22Rv1 (cell line): ENCODE measurements at regions not wholly inside any gene's neighbourhood (a gene's known extent, or its start where the extent isn't known, plus 50 kb on each side); places are given as distances from the start of the nearest gene placed in this dataset.

Experiments
- H3K27ac ChIP-seq: fragments of 450-650 bp; 2 replicates; pipeline ENCODE4 v1.5.1; 2017
- CTCF ChIP-seq: fragments of 450-650 bp; IDR thresholded peaks from 2 replicates; pipeline ENCODE4 v1.5.1; 2017; ENCODE audit warnings: mild to moderate bottlenecking
- ZFX ChIP-seq: fragments of 450-650 bp; IDR thresholded peaks from 2 replicates; pipeline ENCODE4 v1.6.1; 2017; ENCODE audit warnings: antibody characterized with exemption, borderline replicate concordance

DNA sequence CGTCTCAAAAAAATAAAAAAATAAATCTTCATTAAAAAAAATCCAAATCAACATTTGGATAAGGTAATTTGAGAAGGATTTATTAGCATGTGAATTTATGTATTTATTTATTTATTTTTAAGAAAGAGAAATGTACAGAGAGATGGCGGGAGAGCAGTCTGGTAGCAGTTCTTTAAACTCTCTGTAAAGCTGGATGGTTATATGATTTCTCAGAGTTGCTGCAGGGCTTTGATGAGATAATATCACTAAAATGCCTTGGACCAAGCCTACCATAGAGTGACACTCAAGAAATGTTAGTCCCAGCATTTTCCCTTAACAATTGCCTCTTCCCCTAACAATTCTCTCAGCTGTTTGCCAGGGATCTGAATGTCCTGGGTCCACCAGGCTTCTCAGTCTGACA is 103.4 kb upstream of the LNX1 start:
- no peak overlapping the region for H3K27ac ChIP-seq
- TF ChIP-seq CTCF (no peak), ZFX (no peak)

GRCh38 chr4:53693909-53694308 is 102.6 kb upstream of the LNX1 start:
- TF ChIP-seq ZFX: no peak
- no peak for TF ChIP-seq CTCF
- no peak overlapping the region for H3K27ac ChIP-seq

GRCh38 chr4:53693408-53693807 is 102.1 kb upstream of the LNX1 start:
- TF ChIP-seq ZFX: no peak
- no peak for TF ChIP-seq CTCF
- no peak overlapping the region for H3K27ac ChIP-seq

DNA sequence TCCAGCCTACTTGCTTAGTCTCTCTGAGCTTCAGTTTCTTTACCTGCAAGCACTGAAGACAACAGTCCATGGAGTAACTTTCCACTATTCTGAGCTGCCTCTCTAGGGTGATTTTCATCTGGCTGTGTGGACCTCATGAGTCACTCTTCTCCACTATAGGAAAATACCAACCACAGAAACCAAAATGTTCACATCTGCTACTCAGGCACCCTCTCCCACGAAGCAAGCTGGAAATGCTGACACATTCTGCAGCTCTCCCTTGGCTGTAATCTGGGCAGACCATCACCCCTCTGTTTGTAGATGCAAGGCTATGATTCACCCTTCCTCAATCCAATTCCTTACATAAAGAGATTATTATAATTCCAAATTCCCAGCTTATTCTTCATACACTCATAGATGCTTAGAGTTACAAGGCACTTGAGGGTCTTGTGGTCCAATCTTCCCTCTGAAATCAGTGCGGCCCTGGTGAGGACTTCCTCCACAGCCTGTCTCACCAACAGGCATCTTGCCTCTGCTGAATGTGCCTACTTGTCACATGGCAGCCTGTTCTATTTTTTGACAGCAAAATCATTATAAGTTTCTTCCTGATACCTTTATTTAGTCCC is 97.0 kb upstream of the LNX1 start:
- H3K27ac ChIP-seq: no peak overlapping the region
- TF ChIP-seq CTCF (no peak), ZFX (no peak)

GRCh38 chr4:53686521-53686920 is 95.2 kb upstream of the LNX1 start:
- no peak overlapping the region for H3K27ac ChIP-seq
- TF ChIP-seq ZFX: no peak
- no peak for TF ChIP-seq CTCF

DNA sequence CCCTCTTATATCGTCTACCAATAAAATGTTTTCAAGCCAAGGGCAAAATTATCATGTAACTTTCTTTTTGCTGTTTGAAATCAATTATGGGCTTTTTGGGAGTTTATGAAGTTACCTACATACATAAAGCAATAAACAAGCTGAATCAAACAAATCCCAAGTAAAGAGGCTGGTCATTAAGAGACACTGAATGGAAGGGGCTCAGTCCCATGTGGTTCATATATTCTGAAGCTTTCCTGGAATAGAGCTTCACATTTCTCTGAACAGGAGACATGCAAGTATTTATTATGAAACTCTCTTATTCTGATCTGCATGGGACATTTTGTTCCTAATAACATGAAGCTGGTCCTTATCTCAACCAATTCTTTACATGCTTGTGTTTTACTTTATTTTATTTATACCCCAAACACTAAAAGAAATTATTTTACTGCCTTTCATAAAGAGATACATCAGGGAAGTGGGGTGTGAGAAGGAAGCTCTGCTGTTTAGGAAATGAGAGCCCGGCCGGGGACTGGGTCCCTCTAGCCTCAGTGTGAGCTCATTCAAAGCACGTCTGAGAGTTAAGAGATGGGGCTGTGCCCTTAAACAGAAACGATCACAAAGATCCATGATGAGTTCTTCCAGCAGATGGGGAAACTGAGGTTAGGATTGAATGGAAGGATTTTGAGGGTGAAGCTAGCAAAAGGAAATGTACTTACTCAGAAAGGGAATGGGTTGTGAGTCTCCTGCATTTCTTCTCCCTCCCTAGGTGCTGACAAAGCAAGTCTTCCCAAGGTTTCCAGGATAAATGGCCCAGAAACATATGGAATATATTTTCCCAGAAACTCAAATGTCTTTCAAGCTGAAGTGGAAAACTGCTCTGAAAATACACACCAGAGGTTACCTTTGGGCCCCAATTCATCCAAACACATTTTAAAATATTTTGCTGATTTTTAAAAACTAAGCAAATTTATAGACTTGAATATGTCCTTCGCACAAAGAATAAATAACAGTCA is 93.1 kb upstream of the LNX1 start:
- no peak for TF ChIP-seq ZFX
- no peak for TF ChIP-seq CTCF

GRCh38 chr4:53682908-53683307 is 91.6 kb upstream of the LNX1 start:
- H3K27ac ChIP-seq: no peak overlapping the region
- no peak for TF ChIP-seq ZFX
- TF ChIP-seq CTCF: no peak

More for the DNA sequence above, 93.1 kb upstream of the LNX1 start:
- no peak overlapping the region for H3K27ac ChIP-seq
